Astrocyte (in vitro differentiated cells and primary cell): ENCODE measurements at regions not wholly inside any gene's neighbourhood (a gene's known extent, or its start where the extent isn't known, plus 50 kb on each side); places are given as distances from the start of the nearest gene placed in this dataset.
"Not testable (repeated sequence)": the region's sequence is repeated elsewhere in the genome, so short reads cannot be mapped to it uniquely, and the experiment has no call there.

Source experiments
- CTCF ChIP-seq: IDR thresholded peaks from 2 replicates; pipeline ENCODE4 v1.5.1; 2011; ENCODE audit warnings: low read depth, mild to moderate bottlenecking, inconsistent platforms, low read length, moderate library complexity; ENCODE audit not compliant: insufficient read depth
- EZH2 ChIP-seq: IDR thresholded peaks from 2 replicates; pipeline ENCODE4 v1.6.1; 2012; ENCODE audit warnings: mild to moderate bottlenecking, low read length, inconsistent platforms; ENCODE audit not compliant: insufficient read depth

- TF ChIP-seq CTCF, EZH2: not testable (repeated sequence)
These were observed 198.2 kb upstream of the PLGLB2 start for GRCh38 chr2:87549561-87550202.
